CD14-positive monocyte (primary cell): ENCODE measurements at regions not wholly inside any gene's neighbourhood (a gene's known extent, or its start where the extent isn't known, plus 50 kb on each side); places are given as distances from the start of the nearest gene placed in this dataset.

Source experiments
- DNase-seq, 3 donors: peaks; one replicate each; pipeline ENCODE4 v3.0.0-alpha.2; 2011 to 2022
- H2AFZ ChIP-seq: 2 replicates; pipeline ENCODE4 v1.6.0; 2012; ENCODE audit warnings: mild to moderate bottlenecking, low read depth, low read length, inconsistent platforms; ENCODE audit not compliant: insufficient read depth, poor library complexity, severe bottlenecking
- H3K27ac ChIP-seq, 2 donors: 1 replicate in 1 of 2; 2 replicates in 1 of 2; pipeline ENCODE4 v1.5.1; 2012 to 2013; ENCODE audit warnings: low read length in 2 of 2, control low read depth in 1 of 2, inconsistent platforms in 1 of 2, low read depth in 1 of 2, mild to moderate bottlenecking in 1 of 2
- H3K27me3 ChIP-seq, 2 donors: one replicate each; pipeline versions ENCODE4 v1.6.0 to v1.6.1; 2011 to 2013; ENCODE audit warnings: low read length in 2 of 2; ENCODE audit not compliant: control insufficient read depth in 2 of 2, insufficient read depth in 2 of 2
- H3K36me3 ChIP-seq, 2 donors: replicated peaks in 1 of 2; 1 replicate in 1 of 2; 2 replicates in 1 of 2; pipeline versions ENCODE4 v1.5.1 to v1.6.1; 2012 to 2013; ENCODE audit warnings: low read length in 2 of 2, control low read depth in 1 of 2, inconsistent platforms in 1 of 2, mild to moderate bottlenecking in 1 of 2; ENCODE audit not compliant: insufficient read depth in 2 of 2, control insufficient read depth in 1 of 2
- H3K4me1 ChIP-seq, 2 donors: 1 replicate in 1 of 2; 2 replicates in 1 of 2; pipeline versions ENCODE4 v1.5.1 to v1.6.1; 2012 to 2013; ENCODE audit warnings: low read length in 2 of 2, control low read depth in 1 of 2, inconsistent platforms in 1 of 2, mild to moderate bottlenecking in 1 of 2, moderate library complexity in 1 of 2; ENCODE audit not compliant: insufficient read depth in 2 of 2, control insufficient read depth in 1 of 2
- H3K4me2 ChIP-seq: replicated peaks from 2 replicates; pipeline ENCODE3; 2012; ENCODE audit warnings: low read length, moderate library complexity, mild to moderate bottlenecking; ENCODE audit not compliant: poor library complexity, severe bottlenecking; ENCODE audit errors: extremely low read depth
- H3K4me3 ChIP-seq, 3 experiments: fragments of 200-600 bp in 1 of 3; sonication (generic) in 1 of 3; replicated peaks in 1 of 3; 1 replicate in 2 of 3; 2 replicates in 1 of 3; pipeline ENCODE4 v1.5.1; 2011 to 2013; ENCODE audit warnings: low read length in 3 of 3, mild to moderate bottlenecking in 3 of 3, control low read depth in 2 of 3, low read depth in 2 of 3, inconsistent platforms in 1 of 3, moderate library complexity in 1 of 3
- H3K79me2 ChIP-seq: 2 replicates; pipeline ENCODE4 v1.6.0; 2012; ENCODE audit warnings: mild to moderate bottlenecking, control low read depth, inconsistent platforms, low read length, moderate library complexity; ENCODE audit not compliant: insufficient read depth
- H3K9ac ChIP-seq: 2 replicates; pipeline ENCODE4 v1.6.0; 2017; ENCODE audit warnings: low read length, mild to moderate bottlenecking; ENCODE audit not compliant: insufficient read depth, poor library complexity, severe bottlenecking
- H3K9me3 ChIP-seq, 2 donors: replicated peaks in 1 of 2; 1 replicate in 1 of 2; 2 replicates in 1 of 2; pipeline versions ENCODE4 v1.5.1 to v1.6.1; 2012 to 2013; ENCODE audit warnings: low read length in 2 of 2, control low read depth in 1 of 2; ENCODE audit not compliant: control insufficient read depth in 1 of 2, insufficient read depth in 1 of 2
- H4K20me1 ChIP-seq: 2 replicates; pipeline ENCODE4 v1.6.0; 2012; ENCODE audit warnings: mild to moderate bottlenecking, low read length, control low read depth, moderate library complexity; ENCODE audit not compliant: insufficient read depth
- H3K27ac Mint-ChIP-seq, 7 donors: one replicate each; pipeline ENCODE4 v1.8.0; 2020; ENCODE audit warnings: mild to moderate bottlenecking in 7 of 7, mixed read lengths in 7 of 7, moderate library complexity in 6 of 7, inconsistent platforms in 2 of 7
- H3K27me3 Mint-ChIP-seq, 3 donors: one replicate each; pipeline ENCODE4 v1.8.0; 2021 to 2022; ENCODE audit warnings: low read depth in 3 of 3, mild to moderate bottlenecking in 3 of 3, mixed read lengths in 3 of 3, moderate library complexity in 3 of 3, inconsistent platforms in 1 of 3
- H3K36me3 Mint-ChIP-seq, 2 donors: one replicate each; pipeline ENCODE4 v1.8.0; 2020; ENCODE audit warnings: mixed read lengths in 2 of 2, inconsistent platforms in 1 of 2, mild to moderate bottlenecking in 1 of 2
- H3K4me1 Mint-ChIP-seq: one replicate; pipeline ENCODE4 v1.8.0; 2020; ENCODE audit warnings: mild to moderate bottlenecking, mixed read lengths
- H3K4me3 Mint-ChIP-seq, 2 donors: one replicate each; pipeline ENCODE4 v1.8.0; 2020; ENCODE audit warnings: mild to moderate bottlenecking in 2 of 2, mixed read lengths in 2 of 2, moderate library complexity in 1 of 2
- H3K9me3 Mint-ChIP-seq, 7 donors: one replicate each; pipeline ENCODE4 v1.8.0; 2020 to 2022; ENCODE audit warnings: mixed read lengths in 7 of 7, mild to moderate bottlenecking in 6 of 7, moderate library complexity in 6 of 7, inconsistent platforms in 2 of 7
- WGBS: methylation state at CpG from one replicate; pipeline ENCODE4 v1.1.5; 2013; ENCODE audit warnings: missing lambda C conversion rate; ENCODE audit not compliant: insufficient coverage; 5-methylcytosine and 5-hydroxymethylcytosine counted together
- intact Hi-C, 2 donors: fragments of 100-400 bp; cut with micrococcal nuclease; formaldehyde crosslinking; loops; one replicate each; pipeline versions ENCODE4 v1.15.0 to v1.15.1; 2023
- TF ChIP-seq, protein P1 (sequence below): fragments of 200-600 bp; IDR thresholded peaks from one replicate; pipeline ENCODE4 v1.8.0; 2022; ENCODE audit warnings: antibody characterized with exemption, mild to moderate bottlenecking

GRCh38 chr15:81959196-81959595, 86.6 kb downstream of the MEX3B start:
- no peaks in the 10 kb centered on the region for H3K36me3 Mint-ChIP-seq
- Histone ChIP-seq H3K4me1 (no peaks in the 10 kb centered on the region), H3K4me2 (no peak overlapping the region), H3K36me3 (no peaks in the 10 kb centered on the region), H4K20me1 (no peaks in the 10 kb centered on the region), H3K79me2 (no peaks in the 10 kb centered on the region), H3K9me3 (peaks cover 0 to 5% of the 10 kb centered on the region in 2 donors), H3K27me3 (no peaks in the 10 kb centered on the region), H3K27ac (no peak overlapping the region), H3K4me3 (no peak overlapping the region), H3K9ac (no peak overlapping the region), H2AFZ (no peak overlapping the region)
- intact Hi-C loops = no loop called here
- DNase-seq = no peak
- no peaks in the 10 kb centered on the region for H3K27me3 Mint-ChIP-seq
- no peaks in the 10 kb centered on the region for H3K4me1 Mint-ChIP-seq
- H3K27ac Mint-ChIP-seq = no peak overlapping the region
- no peak overlapping the region for H3K4me3 Mint-ChIP-seq
- 88% methylated on average over 1 of the region's 3 CpGs for WGBS
- H3K9me3 Mint-ChIP-seq = no peaks in the 10 kb centered on the region
- TF ChIP-seq, protein P1, sequence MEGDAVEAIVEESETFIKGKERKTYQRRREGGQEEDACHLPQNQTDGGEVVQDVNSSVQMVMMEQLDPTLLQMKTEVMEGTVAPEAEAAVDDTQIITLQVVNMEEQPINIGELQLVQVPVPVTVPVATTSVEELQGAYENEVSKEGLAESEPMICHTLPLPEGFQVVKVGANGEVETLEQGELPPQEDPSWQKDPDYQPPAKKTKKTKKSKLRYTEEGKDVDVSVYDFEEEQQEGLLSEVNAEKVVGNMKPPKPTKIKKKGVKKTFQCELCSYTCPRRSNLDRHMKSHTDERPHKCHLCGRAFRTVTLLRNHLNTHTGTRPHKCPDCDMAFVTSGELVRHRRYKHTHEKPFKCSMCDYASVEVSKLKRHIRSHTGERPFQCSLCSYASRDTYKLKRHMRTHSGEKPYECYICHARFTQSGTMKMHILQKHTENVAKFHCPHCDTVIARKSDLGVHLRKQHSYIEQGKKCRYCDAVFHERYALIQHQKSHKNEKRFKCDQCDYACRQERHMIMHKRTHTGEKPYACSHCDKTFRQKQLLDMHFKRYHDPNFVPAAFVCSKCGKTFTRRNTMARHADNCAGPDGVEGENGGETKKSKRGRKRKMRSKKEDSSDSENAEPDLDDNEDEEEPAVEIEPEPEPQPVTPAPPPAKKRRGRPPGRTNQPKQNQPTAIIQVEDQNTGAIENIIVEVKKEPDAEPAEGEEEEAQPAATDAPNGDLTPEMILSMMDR = no peak

- H3K27me3 ChIP-seq = no peaks in the 10 kb centered on the region
- Mint-ChIP-seq H3K27me3 (no peaks in the 10 kb centered on the region), H3K9me3 (no peaks in the 10 kb centered on the region), H3K36me3 (no peaks in the 10 kb centered on the region), H3K27ac (no peak overlapping the region), H3K4me1 (no peaks in the 10 kb centered on the region), H3K4me3 (no peak overlapping the region)
- H4K20me1 ChIP-seq = no peaks in the 10 kb centered on the region
- no peaks in the 10 kb centered on the region for H3K36me3 ChIP-seq
- H3K4me2 ChIP-seq = no peak overlapping the region
- no peaks in the 10 kb centered on the region for H3K79me2 ChIP-seq
- WGBS = 94% methylated on average over 2 of the region's 4 CpGs
- no peak for DNase-seq
- TF ChIP-seq, protein P1 = no peak
- no peaks in the 10 kb centered on the region for H3K9me3 ChIP-seq
- no peak overlapping the region for H2AFZ ChIP-seq
- H3K9ac ChIP-seq = no peak overlapping the region
- H3K27ac ChIP-seq = no peak overlapping the region
- no peaks in the 10 kb centered on the region for H3K4me1 ChIP-seq
- intact Hi-C loops = no loop called here
- H3K4me3 ChIP-seq = no peak overlapping the region
Measured at GRCh38 chr15:81957698-81958097, 88.1 kb downstream of the MEX3B start.
